ENCODE measurements at regions not wholly inside any gene's neighbourhood (a gene's known extent, or its start where the extent isn't known, plus 50 kb on each side); places are given as distances from the start of the nearest gene placed in this dataset.

DNA sequence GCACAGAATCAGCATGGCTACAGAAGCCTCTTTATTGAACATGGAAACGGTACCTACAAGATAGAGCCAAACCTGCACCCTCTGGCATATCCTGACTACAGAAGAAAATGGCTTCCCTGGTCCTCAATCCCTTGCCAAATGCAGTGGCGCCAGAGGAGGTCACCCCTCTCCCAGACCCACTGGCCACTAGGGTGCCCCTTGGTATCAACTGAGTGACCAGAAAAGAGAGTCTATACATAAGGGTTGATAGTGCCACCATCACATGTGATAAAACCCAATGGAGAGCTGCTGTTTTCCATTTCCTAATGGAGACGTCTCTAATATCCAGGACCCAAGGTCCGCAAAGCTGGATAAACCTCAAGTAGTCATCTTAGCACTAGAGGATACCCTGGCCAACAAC, 52.7 kb upstream of the ALK start:
- no peak for DNase-seq

GRCh38 chr2:29977284-29977683, 55.9 kb upstream of the ALK start:
- no peak for DNase-seq

- no peak for DNase-seq
Observed at GRCh38 chr2:29981402-29981801, 60.0 kb upstream of the ALK start.

DNA sequence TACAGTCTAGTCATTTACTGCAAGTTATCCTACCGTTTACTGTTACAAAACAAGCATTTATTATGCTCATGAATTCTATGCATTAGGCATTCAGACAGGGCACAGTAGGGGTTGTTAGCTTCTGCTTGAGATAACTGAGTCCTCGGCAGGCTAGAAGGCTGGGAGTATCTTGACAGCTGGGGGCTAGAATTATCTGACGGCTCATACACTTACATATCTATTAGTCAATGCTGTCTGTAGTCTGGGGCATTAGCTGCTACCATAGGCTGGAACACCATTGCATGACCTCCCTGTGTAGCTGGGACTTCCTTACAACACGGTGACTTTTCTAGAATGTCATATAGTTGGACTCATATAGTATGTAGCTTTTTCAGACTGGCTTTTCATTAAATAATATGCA, 61.9 kb upstream of the ALK start:
- DNase-seq, result no peak

- no peak for DNase-seq
Observed at GRCh38 chr2:29987146-29987545, 65.8 kb upstream of the ALK start.

DNA sequence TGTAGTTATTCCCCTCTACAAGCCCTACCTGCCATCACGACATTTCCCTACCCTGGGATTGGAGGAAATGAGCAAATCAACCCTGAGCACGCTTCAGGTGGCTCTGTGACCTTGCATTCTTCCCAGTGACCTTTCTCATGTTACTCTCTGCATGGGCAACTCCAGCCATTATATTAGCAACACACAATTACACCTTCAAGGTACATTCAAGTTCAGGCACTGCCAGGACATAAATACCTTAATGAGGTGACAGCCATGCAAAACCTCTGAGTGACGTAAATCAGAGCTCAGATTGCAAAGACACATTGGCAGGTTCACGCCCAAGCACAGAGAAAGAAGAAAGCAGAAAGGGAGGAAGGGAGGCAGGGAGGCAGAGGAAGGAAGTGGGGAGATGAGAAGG, 68.7 kb upstream of the ALK start:
- no peak for DNase-seq

GRCh38 chr2:29991086-29991485, 69.7 kb upstream of the ALK start:
- no peak for DNase-seq

GRCh38 chr2:29995241-29995640, 73.9 kb upstream of the ALK start:
- DNase-seq, result no peak

GRCh38 chr2:30003128-30003527, 81.7 kb upstream of the ALK start:
- no peak for DNase-seq

DNA sequence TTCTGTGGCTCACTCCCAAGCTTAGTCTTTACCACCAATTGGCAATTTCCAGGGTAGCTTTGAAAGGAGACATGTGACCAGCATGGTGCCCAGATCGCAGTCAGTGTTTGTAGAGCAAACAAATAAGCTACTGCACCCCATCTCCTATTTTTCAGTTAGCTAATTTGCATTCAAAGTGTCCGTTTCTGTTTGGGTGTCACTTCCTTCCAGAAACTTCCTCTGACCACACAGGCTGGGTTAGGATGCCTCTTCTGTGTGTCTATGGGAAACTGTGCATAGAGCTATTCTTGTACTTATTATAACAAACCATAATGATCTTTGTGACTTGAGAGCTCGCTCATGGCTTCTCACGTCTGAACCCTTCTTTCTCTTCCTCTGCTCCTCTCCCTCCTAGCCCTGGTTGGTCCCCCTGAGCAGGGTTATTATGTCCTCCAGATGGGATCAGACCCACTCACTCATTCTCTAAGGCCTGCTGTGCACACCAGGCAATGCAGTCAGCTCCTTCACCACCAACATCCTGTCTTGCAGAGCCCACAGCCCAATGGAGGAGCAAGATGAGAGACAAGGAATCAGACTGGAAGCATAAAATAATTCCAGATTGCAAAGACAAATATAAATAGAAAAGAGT, 101.2 kb upstream of the ALK start:
- no peak for DNase-seq

- DNase-seq, result no peak
Observed at GRCh38 chr2:30024281-30024680, 102.9 kb upstream of the ALK start.

DNA sequence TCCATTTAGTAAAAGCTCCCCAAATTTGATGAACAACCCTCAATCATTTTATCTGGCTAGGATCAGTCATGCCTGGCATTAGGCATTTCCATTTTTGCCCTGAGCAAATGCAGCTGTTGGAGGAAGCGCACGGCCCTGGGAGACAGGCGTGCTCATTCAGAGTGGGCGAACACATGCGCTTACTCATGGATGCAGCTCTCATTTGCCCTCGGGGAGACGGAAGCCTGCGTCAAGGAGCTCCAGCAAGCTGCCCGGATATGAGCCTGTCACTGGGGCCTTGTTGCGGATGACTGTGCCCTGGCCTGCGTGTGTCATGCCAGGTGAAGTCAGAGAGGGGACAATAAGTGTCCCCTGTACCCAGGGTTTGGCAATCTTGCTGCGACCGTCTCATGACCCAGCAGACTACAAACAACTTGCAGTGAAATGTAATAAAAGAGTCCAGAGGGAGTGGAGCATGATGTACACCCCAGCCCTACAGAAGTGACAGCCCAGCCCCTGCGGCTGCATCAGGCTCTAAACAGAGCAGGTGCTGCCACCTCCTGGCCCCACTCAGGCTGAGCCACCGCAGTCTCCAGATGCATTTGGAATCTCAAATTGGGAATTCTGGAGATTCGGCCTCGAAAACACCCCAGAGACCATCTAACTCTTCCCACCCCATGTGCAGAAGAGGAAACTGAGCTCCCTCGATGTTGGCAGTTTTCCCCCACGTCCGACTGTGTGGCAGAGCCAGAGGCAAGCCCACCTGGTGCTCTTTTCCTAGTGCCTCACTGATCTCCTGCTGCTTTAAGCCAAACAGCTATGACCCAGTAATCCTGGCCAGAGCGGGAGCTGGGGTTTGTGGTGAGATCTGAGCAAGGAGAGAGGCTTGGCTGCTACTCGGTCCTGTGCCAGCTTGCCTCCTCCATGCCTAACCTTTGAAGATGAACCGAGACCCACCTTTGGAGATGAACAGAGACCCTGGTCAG, 105.0 kb upstream of the ALK start:
- DNase-seq, result peak; percentile 42

DNA sequence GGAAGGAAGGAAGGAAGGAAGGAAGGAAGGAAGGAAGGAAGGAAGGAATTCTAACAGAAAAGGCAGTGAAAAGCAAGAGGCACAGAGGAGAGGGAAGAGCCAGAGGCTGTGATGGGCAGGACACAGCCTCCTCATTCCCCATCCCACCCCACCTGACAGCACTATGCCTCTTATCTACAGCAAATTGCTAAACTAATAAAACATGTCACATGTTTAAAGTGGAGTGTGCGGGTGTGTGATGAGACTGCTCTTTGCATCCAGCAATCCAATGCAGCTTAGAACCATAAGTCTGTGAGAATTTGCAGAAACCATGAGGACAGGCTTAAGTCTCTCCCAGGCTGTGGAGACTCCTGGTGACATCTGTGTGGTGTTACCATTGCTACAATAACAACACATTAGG, 108.4 kb upstream of the ALK start:
- no peak for DNase-seq

DNA sequence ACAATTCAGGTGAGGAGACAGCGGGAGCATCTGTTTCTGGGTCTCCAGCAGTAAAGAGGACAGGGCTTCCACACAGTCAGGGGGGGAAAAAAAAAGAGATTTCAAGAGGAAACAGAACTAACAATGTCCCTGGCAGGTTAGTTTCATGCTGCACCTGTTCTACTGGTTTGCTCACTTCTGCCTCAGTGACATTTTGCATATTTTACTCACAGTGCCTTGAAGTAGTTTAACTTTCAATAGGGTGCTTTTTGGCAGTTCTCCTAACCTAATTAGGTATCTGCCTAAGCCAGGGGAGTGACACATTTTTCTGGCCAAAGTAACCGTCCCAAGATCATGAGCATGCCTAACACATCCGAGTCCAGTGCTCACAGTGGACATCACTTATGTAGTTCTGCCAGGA, 109.0 kb upstream of the ALK start:
- DNase-seq, result no peak

DNA sequence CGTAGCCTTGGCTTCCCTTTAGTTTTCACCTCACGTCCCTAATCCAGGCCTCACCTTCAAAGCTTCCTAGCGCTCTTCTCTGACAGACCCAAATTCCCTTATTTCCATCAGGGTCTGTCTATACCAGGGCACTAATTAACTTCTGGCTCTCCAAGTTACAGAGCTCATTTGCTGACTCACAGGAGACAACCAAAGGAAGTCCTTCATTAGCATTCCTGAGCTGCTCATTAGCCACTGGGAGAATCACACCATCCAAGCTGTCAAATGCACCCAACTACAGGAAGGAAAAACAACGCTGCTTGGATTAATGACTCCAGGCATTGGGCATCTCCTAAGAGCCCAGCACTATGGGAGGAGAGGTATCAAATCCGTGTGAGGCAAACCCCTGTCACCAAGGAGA, 109.8 kb upstream of the ALK start:
- DNase-seq, result no peak

DNA sequence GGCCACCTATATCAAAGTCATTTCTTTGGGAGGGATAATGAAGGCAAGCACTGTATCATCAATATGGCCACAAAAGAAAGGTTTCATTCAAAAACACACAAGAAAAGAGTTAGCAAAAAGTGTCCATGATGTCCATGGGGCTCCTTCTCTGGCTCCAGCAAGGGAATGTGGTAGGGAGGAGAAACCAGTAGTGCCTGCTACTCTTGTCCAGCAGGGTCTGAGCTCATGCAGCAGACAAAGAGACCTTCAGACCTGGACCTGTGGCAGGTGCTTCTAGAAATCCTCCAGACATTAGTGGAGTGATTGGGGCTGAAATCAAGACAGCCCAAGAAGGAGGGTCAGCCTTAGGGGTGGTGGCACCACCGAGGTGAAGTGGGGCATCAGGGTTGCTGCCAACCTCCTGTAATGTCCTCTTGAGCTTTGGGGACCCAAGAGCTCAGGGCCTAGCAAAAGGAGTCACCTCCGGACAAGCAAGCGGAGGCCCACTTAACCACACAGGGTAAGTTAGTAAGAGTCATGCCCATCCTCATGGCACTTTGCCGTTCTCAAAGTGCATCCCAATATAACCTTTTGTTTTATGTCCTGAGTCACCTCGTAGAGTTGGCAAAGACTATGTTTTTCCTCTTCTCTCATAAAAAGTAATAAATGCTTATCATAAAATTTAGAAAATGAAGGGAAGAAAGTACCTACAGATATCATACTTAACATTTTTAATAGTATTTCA, 112.6 kb upstream of the YPEL5 start:
- DNase-seq, result no peak

DNA sequence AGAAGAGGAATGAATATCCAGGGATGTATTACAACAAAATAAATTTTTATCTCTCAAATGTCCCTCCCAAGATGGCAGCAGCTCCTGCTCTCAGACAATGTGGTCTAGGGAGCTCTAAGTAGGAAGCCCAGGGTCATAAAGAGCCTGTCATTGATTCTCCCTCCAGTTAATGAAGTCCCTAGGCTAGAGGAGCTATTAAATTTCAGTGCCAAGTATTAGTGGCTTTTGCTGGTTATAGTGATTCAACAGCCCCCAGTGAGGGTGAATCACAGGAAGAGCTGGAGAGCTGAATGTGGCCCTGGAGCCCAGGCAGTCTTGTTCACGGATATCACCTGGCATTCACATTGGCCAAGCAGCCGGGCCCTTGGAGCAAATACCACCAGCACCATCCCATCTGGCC, 109.8 kb upstream of the YPEL5 start:
- no peak for DNase-seq

- DNase-seq, result no peak
Observed at GRCh38 chr2:30038419-30038818, 108.4 kb upstream of the YPEL5 start.

- no peak for DNase-seq
Observed at GRCh38 chr2:30039101-30039500, 107.7 kb upstream of the YPEL5 start.

GRCh38 chr2:30040147-30040546, 106.7 kb upstream of the YPEL5 start:
- no peak for DNase-seq

DNA sequence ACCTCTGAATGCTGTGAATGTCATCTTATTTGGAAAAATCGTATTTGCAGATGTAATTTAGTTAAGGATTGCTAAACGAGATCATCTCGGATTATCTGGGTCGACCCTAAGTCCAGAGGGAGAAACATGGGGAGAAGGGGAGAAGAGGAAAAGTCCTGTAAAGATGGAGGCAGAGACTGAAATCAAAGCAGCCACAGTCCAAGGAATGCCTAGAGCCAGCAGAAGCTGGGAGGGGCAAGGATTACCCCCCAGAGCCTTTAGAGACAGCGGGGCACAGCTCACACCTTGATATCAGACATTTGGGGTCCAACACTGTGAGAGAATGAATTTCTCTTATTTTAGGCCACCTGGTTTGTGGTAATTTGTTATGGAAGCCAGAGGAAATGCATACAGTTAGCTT, 104.9 kb upstream of the YPEL5 start:
- no peak for DNase-seq

DNA sequence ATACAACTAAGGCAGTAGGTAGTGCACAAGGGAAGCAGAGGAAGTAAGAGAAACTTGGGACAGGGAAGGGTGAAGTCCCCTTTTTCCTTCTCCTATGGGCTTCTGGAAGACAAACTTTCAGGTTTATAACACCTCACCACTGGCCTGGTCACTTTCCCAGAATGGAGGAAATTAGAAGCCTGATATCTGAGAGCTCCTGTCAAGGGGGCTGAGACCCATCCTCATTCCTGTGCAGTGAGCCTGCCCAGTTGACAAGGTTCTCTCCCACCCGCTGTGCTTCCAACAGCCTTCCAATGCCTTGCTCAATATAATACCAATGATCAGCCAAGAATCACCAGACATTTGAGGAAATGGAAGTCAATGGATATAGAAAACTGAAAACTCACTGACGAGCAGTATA, 100.4 kb upstream of the YPEL5 start:
- no peak for DNase-seq

GRCh38 chr2:30046979-30047378, 99.8 kb upstream of the YPEL5 start:
- no peak for DNase-seq

- DNase-seq, result no peak
Observed at GRCh38 chr2:30048636-30049175, 98.1 kb upstream of the YPEL5 start.
